ENCODE measurements at regions not wholly inside any gene's neighbourhood (a gene's known extent, or its start where the extent isn't known, plus 50 kb on each side); places are given as distances from the start of the nearest gene placed in this dataset.

DNA sequence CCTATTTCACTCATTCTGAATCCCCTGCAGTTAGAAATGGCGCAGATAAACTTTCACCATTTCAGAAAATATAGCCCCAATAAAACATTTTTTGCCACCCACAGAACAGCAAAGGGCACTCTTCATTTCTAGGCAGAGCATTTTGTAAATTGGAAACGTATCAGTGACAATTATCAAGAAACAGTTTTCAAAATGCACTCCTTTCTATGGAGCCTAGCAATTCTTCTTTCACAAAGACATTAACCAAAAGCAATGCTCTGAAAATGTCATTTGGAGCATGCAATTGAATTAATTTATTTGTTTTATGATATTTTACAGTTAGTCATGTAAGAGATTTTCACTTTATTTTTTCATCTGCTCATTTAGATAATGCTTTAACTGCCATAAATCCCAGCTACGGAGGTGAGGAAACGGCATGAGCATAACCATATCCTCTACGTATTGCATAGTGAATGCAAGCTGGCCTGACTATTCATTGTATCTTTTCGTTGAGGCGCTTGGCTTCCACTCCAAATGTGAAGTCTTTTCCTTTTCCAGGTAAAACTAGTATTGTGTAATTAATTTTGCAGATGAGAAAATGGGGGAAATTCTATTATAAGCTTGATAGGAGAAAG lies 813.4 kb downstream of the C6orf118 start:
- TF ChIP-seq POLR2A (IDR thresholded peaks at IDR 0.05) = no peak
- TF ChIP-seq POLR2AphosphoS5 (IDR thresholded peaks at IDR 0.05; ENCODE audit: insufficient read depth in 1 of 2, low read depth in 1 of 2) = no peak
- TF ChIP-seq CTCF (IDR thresholded peaks at IDR 0.05) = no peak
